ENCODE measurements at regions not wholly inside any gene's neighbourhood (a gene's known extent, or its start where the extent isn't known, plus 50 kb on each side); places are given as distances from the start of the nearest gene placed in this dataset.

DNA sequence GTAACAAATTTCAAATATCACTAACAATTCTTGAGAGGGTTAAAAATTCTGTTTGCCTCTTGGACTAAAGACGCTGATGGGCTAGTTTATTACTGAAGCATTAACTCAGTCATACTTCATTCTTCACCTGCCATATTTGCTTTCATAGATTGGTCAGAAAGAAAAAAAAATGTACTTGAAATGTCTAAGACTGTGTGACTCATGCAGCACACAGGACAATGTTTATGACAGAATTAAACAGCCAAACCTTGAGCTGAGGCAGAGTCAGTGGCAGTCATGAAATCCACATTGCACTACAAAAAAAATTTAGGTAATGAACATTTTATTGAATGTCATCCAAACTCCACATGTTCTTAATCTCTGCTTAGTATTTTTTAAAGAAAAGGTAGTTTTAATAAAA, 135.6 kb downstream of the PRR20E start:
- H3K4me2 ChIP-seq (ENCODE audit: extremely low read depth, insufficient read depth, low read length), result no peak overlapping the region
- H4K20me1 ChIP-seq (ENCODE audit: control insufficient read depth, extremely low read depth, insufficient read depth, low read length), result no peaks in the 10 kb centered on the region
- no peak overlapping the region for H3K27ac ChIP-seq (ENCODE audit: insufficient read depth, low read length)
- H3K79me2 ChIP-seq (ENCODE audit: control insufficient read depth, insufficient read depth, low read length), result no peaks in the 10 kb centered on the region
- H3K4me3 ChIP-seq (replicated peaks in 1 of 4; ENCODE audit: control extremely low read depth in 1 of 4, insufficient read depth in 1 of 4, low read depth in 3 of 4, low read length in 4 of 4), result no peak overlapping the region
- H3K9me3 ChIP-seq (ENCODE audit: control insufficient read depth, insufficient read depth, low read depth, low read length), result no peaks in the 10 kb centered on the region
- TF ChIP-seq, protein P1, sequence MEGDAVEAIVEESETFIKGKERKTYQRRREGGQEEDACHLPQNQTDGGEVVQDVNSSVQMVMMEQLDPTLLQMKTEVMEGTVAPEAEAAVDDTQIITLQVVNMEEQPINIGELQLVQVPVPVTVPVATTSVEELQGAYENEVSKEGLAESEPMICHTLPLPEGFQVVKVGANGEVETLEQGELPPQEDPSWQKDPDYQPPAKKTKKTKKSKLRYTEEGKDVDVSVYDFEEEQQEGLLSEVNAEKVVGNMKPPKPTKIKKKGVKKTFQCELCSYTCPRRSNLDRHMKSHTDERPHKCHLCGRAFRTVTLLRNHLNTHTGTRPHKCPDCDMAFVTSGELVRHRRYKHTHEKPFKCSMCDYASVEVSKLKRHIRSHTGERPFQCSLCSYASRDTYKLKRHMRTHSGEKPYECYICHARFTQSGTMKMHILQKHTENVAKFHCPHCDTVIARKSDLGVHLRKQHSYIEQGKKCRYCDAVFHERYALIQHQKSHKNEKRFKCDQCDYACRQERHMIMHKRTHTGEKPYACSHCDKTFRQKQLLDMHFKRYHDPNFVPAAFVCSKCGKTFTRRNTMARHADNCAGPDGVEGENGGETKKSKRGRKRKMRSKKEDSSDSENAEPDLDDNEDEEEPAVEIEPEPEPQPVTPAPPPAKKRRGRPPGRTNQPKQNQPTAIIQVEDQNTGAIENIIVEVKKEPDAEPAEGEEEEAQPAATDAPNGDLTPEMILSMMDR (conservative IDR thresholded peaks at IDR 0.05 in 1 of 2, IDR thresholded peaks at IDR 0.05 in 1 of 2; ENCODE audit: low read depth in 1 of 2, low read length in 2 of 2), result no peak
- TF ChIP-seq EZH2 (IDR thresholded peaks at IDR 0.05; ENCODE audit: low read length, missing control alignments), result no peak
- H3K27me3 ChIP-seq (ENCODE audit: control insufficient read depth, insufficient read depth, low read length), result no peaks in the 10 kb centered on the region
- no peaks in the 10 kb centered on the region for H3K36me3 ChIP-seq (ENCODE audit: control insufficient read depth, insufficient read depth, low read length)
- H3K9ac ChIP-seq (ENCODE audit: insufficient read depth, low read length), result no peak overlapping the region
- DNase-seq (ENCODE audit: low read depth in 2 of 2), result no peak
- no peaks in the 10 kb centered on the region for H3K4me1 ChIP-seq (ENCODE audit: control insufficient read depth, extremely low read depth, insufficient read depth, low read length)
- no peak overlapping the region for H2AFZ ChIP-seq (ENCODE audit: low read length)

- TF ChIP-seq, protein P1 (conservative IDR thresholded peaks at IDR 0.05 in 1 of 2, IDR thresholded peaks at IDR 0.05 in 1 of 2; ENCODE audit: low read depth in 1 of 2, low read length in 2 of 2), result no peak
- TF ChIP-seq EZH2 (IDR thresholded peaks at IDR 0.05; ENCODE audit: low read length, missing control alignments), result no peak
- no peak overlapping the region for H3K4me3 ChIP-seq (replicated peaks in 1 of 4; ENCODE audit: control extremely low read depth in 1 of 4, insufficient read depth in 1 of 4, low read depth in 3 of 4, low read length in 4 of 4)
- no peak overlapping the region for H3K27ac ChIP-seq (ENCODE audit: insufficient read depth, low read length)
- H3K4me2 ChIP-seq (ENCODE audit: extremely low read depth, insufficient read depth, low read length), result no peak overlapping the region
- no peak overlapping the region for H3K9ac ChIP-seq (ENCODE audit: insufficient read depth, low read length)
- H3K9me3 ChIP-seq (ENCODE audit: control insufficient read depth, insufficient read depth, low read depth, low read length), result no peaks in the 10 kb centered on the region
- no peaks in the 10 kb centered on the region for H3K79me2 ChIP-seq (ENCODE audit: control insufficient read depth, insufficient read depth, low read length)
- H3K4me1 ChIP-seq (ENCODE audit: control insufficient read depth, extremely low read depth, insufficient read depth, low read length), result no peaks in the 10 kb centered on the region
- H3K27me3 ChIP-seq (ENCODE audit: control insufficient read depth, insufficient read depth, low read length), result no peaks in the 10 kb centered on the region
- H3K36me3 ChIP-seq (ENCODE audit: control insufficient read depth, insufficient read depth, low read length), result no peaks in the 10 kb centered on the region
- DNase-seq (ENCODE audit: low read depth in 2 of 2), result no peak
- no peak overlapping the region for H2AFZ ChIP-seq (ENCODE audit: low read length)
- no peaks in the 10 kb centered on the region for H4K20me1 ChIP-seq (ENCODE audit: control insufficient read depth, extremely low read depth, insufficient read depth, low read length)
Observed at GRCh38 chr13:57311009-57311586, 144.1 kb downstream of the PRR20E start.

GRCh38 chr13:57314897-57315520, 148.0 kb downstream of the PRR20E start:
- H3K27ac ChIP-seq (ENCODE audit: insufficient read depth, low read length), result no peak overlapping the region
- H3K36me3 ChIP-seq (ENCODE audit: control insufficient read depth, insufficient read depth, low read length), result no peaks in the 10 kb centered on the region
- H4K20me1 ChIP-seq (ENCODE audit: control insufficient read depth, extremely low read depth, insufficient read depth, low read length), result no peaks in the 10 kb centered on the region
- DNase-seq (ENCODE audit: low read depth in 2 of 2), result no peak
- H3K4me1 ChIP-seq (ENCODE audit: control insufficient read depth, extremely low read depth, insufficient read depth, low read length), result no peaks in the 10 kb centered on the region
- no peak overlapping the region for H2AFZ ChIP-seq (ENCODE audit: low read length)
- TF ChIP-seq, protein P1 (conservative IDR thresholded peaks at IDR 0.05 in 1 of 2, IDR thresholded peaks at IDR 0.05 in 1 of 2; ENCODE audit: low read depth in 1 of 2, low read length in 2 of 2), result no peak
- no peak overlapping the region for H3K4me2 ChIP-seq (ENCODE audit: extremely low read depth, insufficient read depth, low read length)
- H3K79me2 ChIP-seq (ENCODE audit: control insufficient read depth, insufficient read depth, low read length), result no peaks in the 10 kb centered on the region
- no peaks in the 10 kb centered on the region for H3K9me3 ChIP-seq (ENCODE audit: control insufficient read depth, insufficient read depth, low read depth, low read length)
- H3K4me3 ChIP-seq (replicated peaks in 1 of 4; ENCODE audit: control extremely low read depth in 1 of 4, insufficient read depth in 1 of 4, low read depth in 3 of 4, low read length in 4 of 4), result no peak overlapping the region
- no peak overlapping the region for H3K9ac ChIP-seq (ENCODE audit: insufficient read depth, low read length)
- H3K27me3 ChIP-seq (ENCODE audit: control insufficient read depth, insufficient read depth, low read length), result no peaks in the 10 kb centered on the region
